AG20443 (cell line): ENCODE measurements at regions not wholly inside any gene's neighbourhood (a gene's known extent, or its start where the extent isn't known, plus 50 kb on each side); places are given as distances from the start of the nearest gene placed in this dataset.
"Not testable (repeated sequence)": the region's sequence is repeated elsewhere in the genome, so short reads cannot be mapped to it uniquely, and the experiment has no call there.

Source experiments
- DNase-seq: peaks from one replicate; pipeline ENCODE4 v3.0.0; 2012; ENCODE audit warnings: low spot score, mixed read lengths

GRCh38 chr15:91356083-91356482, 256.0 kb downstream of the SV2B start:
- DNase-seq: no peak

GRCh38 chr15:91357011-91357410, 257.0 kb downstream of the SV2B start:
- no peak for DNase-seq

- no peak for DNase-seq
These were observed 257.4 kb downstream of the SV2B start for GRCh38 chr15:91357486-91357885.

GRCh38 chr15:91358405-91358804, 258.3 kb downstream of the SV2B start:
- DNase-seq: no peak

GRCh38 chr15:91361696-91362095, 261.6 kb downstream of the SV2B start:
- DNase-seq: not testable (repeated sequence)

- DNase-seq: no peak
These were observed 266.1 kb downstream of the SV2B start for GRCh38 chr15:91366111-91366510.

GRCh38 chr15:91368611-91369010, 268.6 kb downstream of the SV2B start:
- DNase-seq: no peak

GRCh38 chr15:91369823-91370222, 269.8 kb downstream of the SV2B start:
- DNase-seq: no peak

- not testable (repeated sequence) for DNase-seq
These were observed 271.3 kb downstream of the SV2B start for GRCh38 chr15:91371345-91371744.

- no peak for DNase-seq
These were observed 274.3 kb downstream of the SV2B start for GRCh38 chr15:91374336-91374735.

- no peak for DNase-seq
These were observed 276.0 kb downstream of the SV2B start for GRCh38 chr15:91376038-91376437.

GRCh38 chr15:91380114-91380513, 280.1 kb downstream of the SV2B start:
- no peak for DNase-seq

GRCh38 chr15:91383532-91383931, 283.5 kb downstream of the SV2B start:
- DNase-seq: no peak

- no peak for DNase-seq
These were observed 284.2 kb downstream of the SV2B start for GRCh38 chr15:91384189-91384730.

GRCh38 chr15:91385311-91385710, 285.3 kb downstream of the SV2B start:
- no peak for DNase-seq

GRCh38 chr15:91393186-91393585, 293.1 kb downstream of the SV2B start:
- no peak for DNase-seq

GRCh38 chr15:91400481-91400880, 300.4 kb downstream of the SV2B start:
- no peak for DNase-seq

GRCh38 chr15:91407269-91407889, 307.3 kb downstream of the SV2B start:
- DNase-seq: no peak

- DNase-seq: no peak
These were observed 308.5 kb downstream of the SV2B start for GRCh38 chr15:91408476-91409076.

- DNase-seq: no peak
These were observed 309.3 kb downstream of the SV2B start for GRCh38 chr15:91409387-91409786.

GRCh38 chr15:91411586-91411985, 311.5 kb downstream of the SV2B start:
- no peak for DNase-seq

- DNase-seq: no peak
These were observed 312.3 kb downstream of the SV2B start for GRCh38 chr15:91412138-91412928.

- DNase-seq: no peak
These were observed 313.1 kb downstream of the SV2B start for GRCh38 chr15:91413142-91413541.
